ENCODE measurements at regions not wholly inside any gene's neighbourhood (a gene's known extent, or its start where the extent isn't known, plus 50 kb on each side); places are given as distances from the start of the nearest gene placed in this dataset.

DNA sequence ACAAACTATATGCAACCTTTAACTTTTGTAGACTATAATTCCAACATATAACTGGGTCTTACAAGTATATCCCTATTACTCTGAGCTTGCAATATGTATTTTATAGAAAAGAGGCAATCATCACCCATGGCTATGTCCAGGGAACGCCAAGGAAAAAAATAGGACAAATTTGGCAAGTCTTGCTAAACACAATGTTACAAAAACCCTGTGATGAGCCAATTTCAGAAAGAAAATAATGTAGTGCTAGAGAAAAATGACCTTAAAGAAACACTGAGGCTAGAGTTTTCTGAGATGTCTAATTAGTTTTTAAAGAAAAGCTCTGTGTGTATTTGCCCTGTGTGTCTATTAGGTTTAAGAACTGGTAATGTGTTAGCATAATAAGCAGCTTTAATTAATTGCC, 68.0 kb upstream of the FREM2 start:
- FAIRE-seq, result no peak

DNA sequence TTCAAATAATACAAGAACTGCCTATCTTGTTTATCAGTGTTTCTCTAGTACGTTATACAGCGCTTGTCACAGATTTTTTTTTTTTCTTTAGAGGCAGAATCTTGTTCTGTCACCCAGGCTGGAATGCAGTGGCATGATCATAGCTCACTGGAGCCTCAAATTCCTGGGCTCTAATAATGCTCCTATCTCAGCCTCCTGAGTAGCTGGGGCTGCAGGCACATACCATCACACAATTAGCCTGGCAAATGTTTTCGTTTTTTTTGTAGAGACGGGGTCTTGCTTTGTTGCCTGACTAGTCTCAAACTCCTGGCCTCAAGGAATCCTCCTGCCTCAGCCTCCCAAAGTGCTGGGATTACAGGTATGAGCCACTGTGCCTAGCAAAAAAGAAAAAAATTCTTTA, 66.0 kb upstream of the FREM2 start:
- FAIRE-seq, result no peak

- FAIRE-seq, result no peak
Measured at GRCh38 chr13:38624822-38625221, 62.1 kb upstream of the FREM2 start.

DNA sequence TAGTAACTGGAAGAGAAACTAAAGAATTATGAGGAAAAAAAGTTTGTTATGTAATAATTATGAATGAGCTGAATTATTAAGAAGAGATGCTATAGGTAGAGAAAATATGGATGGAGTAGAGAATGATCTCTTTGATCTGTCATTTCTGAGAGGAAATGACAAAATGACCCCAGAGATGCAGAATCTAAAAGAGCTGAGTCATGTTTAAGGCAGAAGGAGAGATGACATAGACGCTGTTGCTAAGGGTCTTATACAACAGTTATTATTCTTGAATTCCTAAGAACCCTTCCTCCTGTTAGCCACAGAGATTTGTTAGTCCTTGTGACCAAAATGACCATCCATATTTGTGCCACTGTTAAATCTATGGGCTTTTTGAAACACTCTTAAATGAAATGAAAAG, 58.3 kb upstream of the FREM2 start:
- FAIRE-seq, result no peak

GRCh38 chr13:38630780-38631179, 56.1 kb upstream of the FREM2 start:
- FAIRE-seq, result no peak

- no peak for FAIRE-seq
Measured at GRCh38 chr13:38635030-38635429, 51.8 kb upstream of the FREM2 start.

GRCh38 chr13:38636073-38636472, 50.8 kb upstream of the FREM2 start:
- FAIRE-seq, result no peak

DNA sequence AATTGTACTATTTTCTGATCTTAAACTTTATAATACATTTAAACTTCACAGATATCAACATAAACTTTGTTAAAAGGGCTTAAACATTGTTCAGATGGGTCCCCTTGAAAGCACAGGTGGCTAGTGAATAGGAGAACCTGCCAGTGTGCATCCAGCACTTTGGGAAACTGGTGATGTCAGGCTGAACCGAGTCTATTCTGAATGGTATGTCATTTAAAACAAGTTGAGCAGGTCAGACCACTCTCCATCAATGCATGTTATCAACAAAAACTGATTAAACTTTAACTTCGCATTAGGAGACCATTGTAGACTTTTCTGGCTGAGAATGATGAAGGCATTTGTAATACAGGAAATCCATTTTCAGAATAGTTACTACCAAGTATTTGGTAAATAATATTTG, 50.1 kb upstream of the FREM2 start:
- FAIRE-seq, result no peak
